ENCODE measurements at regions not wholly inside any gene's neighbourhood (a gene's known extent, or its start where the extent isn't known, plus 50 kb on each side); places are given as distances from the start of the nearest gene placed in this dataset.

DNA sequence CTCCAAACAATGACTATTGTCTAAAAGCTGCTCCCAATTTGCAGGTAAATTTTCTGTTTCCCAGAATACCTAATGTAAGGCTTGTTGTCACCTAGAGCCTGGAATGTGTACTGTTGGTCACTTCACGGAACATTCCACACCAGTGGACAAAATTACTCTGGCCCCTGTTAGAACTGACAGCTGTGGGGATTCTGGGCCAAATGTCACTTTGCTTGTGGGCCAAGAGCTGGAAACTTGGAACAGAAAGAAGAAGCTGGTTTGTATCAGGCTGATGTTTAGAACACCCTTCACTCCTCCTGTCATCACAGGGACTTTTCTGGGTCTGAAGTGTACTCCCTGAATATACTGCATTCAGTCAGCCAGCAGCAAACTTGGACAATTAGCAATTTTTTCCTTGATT lies 495.6 kb upstream of the SYT4 start:
- no peaks in the 10 kb centered on the region for H3K36me3 ChIP-seq
- H3K9me3 ChIP-seq = peaks cover 0 to 3% of the 10 kb centered on the region in 2 donors
- TF ChIP-seq, protein P1, sequence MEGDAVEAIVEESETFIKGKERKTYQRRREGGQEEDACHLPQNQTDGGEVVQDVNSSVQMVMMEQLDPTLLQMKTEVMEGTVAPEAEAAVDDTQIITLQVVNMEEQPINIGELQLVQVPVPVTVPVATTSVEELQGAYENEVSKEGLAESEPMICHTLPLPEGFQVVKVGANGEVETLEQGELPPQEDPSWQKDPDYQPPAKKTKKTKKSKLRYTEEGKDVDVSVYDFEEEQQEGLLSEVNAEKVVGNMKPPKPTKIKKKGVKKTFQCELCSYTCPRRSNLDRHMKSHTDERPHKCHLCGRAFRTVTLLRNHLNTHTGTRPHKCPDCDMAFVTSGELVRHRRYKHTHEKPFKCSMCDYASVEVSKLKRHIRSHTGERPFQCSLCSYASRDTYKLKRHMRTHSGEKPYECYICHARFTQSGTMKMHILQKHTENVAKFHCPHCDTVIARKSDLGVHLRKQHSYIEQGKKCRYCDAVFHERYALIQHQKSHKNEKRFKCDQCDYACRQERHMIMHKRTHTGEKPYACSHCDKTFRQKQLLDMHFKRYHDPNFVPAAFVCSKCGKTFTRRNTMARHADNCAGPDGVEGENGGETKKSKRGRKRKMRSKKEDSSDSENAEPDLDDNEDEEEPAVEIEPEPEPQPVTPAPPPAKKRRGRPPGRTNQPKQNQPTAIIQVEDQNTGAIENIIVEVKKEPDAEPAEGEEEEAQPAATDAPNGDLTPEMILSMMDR (IDR thresholded peaks at IDR 0.05) = no peak
- H3K27me3 ChIP-seq = no peaks in the 10 kb centered on the region
- DNase-seq (ENCODE audit: low spot score) = peak; percentile 58
- H3K27ac ChIP-seq = peak overlapping the region in 1 of 2 donors; percentile 39
- H3K4me3 ChIP-seq = no peak overlapping the region
- peaks cover 0 to 11% of the 10 kb centered on the region in 2 donors for H3K4me1 ChIP-seq

DNA sequence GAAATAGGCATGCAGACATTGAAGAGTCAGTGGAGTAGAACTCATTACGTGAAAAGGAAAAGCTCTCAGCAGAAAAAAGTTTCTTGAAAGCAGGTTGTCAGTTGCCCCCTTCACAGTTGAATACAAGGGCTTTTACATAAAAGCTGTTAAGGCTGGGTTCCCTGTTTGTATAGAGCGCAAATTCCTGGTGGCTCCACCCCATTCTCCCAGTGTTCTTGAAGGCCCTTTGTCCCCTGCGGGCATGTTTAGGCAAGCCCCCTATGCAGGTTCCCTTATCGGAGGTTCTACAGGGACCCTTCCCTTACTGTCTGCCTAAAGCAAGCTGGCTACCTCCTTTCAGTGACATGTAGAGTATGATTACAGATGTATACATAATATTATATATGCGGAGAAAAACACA lies 497.2 kb upstream of the SYT4 start:
- H3K4me3 ChIP-seq = no peak overlapping the region
- H3K27ac ChIP-seq = no peak overlapping the region
- H3K9me3 ChIP-seq = peaks cover 0 to 3% of the 10 kb centered on the region in 2 donors
- TF ChIP-seq, protein P1 (IDR thresholded peaks at IDR 0.05) = no peak
- DNase-seq (ENCODE audit: low spot score) = no peak
- no peaks in the 10 kb centered on the region for H3K27me3 ChIP-seq
- H3K4me1 ChIP-seq = peaks cover 0 to 11% of the 10 kb centered on the region in 2 donors
- H3K36me3 ChIP-seq = no peaks in the 10 kb centered on the region

DNA sequence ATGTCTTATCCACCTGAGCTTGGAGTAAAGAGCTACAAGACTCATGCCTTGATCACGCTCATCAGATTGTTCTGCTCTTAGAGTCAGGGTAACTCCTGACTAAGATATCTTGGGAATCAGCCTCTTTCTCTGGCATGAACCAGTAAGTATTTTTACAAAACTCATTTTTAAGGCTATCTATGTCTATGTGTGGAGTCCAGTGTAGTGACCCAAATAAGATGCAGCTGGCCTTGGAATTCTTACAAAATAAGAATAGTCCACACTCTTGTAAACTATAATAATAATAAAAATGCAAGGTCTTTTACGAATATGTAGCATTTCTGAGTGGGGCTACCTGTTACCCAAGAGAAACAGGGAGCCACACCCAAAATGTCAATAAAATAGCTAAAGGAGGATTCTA lies 498.3 kb upstream of the SYT4 start:
- peaks cover 0 to 11% of the 10 kb centered on the region in 2 donors for H3K4me1 ChIP-seq
- no peak overlapping the region for H3K27ac ChIP-seq
- no peaks in the 10 kb centered on the region for H3K9me3 ChIP-seq
- no peaks in the 10 kb centered on the region for H3K27me3 ChIP-seq
- H3K36me3 ChIP-seq = no peaks in the 10 kb centered on the region
- no peak for DNase-seq (ENCODE audit: low spot score)
- TF ChIP-seq, protein P1 (IDR thresholded peaks at IDR 0.05) = no peak
- H3K4me3 ChIP-seq = no peak overlapping the region

DNA sequence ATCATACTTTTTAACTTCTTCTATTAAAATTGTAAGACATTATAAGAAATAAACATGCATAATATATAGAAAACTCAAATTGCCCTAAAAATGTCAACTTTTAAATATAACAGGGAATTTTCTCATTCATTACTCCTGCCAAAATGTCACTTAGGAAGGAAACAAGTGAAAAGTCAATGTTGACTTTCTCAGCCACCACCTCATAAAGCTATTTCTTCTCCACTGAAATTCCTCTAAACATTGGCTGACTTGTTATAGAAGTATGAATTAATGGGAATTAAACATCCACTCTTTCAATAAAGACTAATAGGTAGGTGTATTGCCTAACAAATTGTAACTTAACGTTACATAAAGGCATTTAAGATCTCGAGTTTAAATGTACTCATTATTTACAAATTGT lies 499.7 kb upstream of the SYT4 start:
- TF ChIP-seq, protein P1 (IDR thresholded peaks at IDR 0.05) = no peak
- no peaks in the 10 kb centered on the region for H3K9me3 ChIP-seq
- H3K4me3 ChIP-seq = no peak overlapping the region
- peaks cover 0 to 11% of the 10 kb centered on the region in 2 donors for H3K4me1 ChIP-seq
- H3K36me3 ChIP-seq = no peaks in the 10 kb centered on the region
- no peaks in the 10 kb centered on the region for H3K27me3 ChIP-seq
- H3K27ac ChIP-seq = no peak overlapping the region
- no peak for DNase-seq (ENCODE audit: low spot score)

DNA sequence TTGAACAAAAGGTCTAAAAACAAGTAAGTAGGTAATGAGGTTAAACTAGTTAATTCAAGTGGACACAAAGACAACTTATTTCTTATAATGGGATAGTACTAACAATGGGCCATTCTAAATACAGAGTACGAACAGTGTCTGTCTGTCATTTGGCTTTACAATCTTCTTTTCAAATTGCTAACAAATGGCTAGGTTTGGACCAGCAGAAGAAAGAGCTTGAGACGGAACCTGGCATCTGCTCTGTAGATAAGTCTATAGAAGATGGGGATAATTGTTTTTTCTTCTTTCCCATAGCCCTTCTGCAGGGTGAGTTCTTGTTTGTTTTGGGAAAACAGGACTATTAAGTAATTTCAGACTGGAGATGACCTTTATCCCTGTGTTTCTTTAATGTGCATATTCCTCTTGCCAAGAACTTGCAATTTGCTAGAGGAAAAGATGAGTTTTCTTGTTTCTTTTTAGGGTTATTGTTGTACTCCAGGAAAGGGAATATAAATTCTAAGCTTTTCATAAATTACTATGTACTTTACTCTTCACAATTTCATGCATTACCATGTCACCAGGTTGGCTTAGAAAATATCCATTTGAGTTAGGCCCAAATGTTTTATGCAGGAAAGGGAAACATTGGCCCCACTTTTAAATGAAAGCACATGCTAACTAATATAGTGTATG lies 500.5 kb upstream of the SYT4 start:
- Histone ChIP-seq H3K9me3 (no peaks in the 10 kb centered on the region), H3K27me3 (no peaks in the 10 kb centered on the region), H3K36me3 (no peaks in the 10 kb centered on the region), H3K4me3 (no peak overlapping the region), H3K4me1 (peaks cover 0 to 11% of the 10 kb centered on the region in 2 donors), H3K27ac (no peak overlapping the region)
- TF ChIP-seq, protein P1 (IDR thresholded peaks at IDR 0.05) = no peak
- DNase-seq (ENCODE audit: low spot score) = no peak

Data from right atrium auricular region (tissue), 2 donors.